ENCODE measurements at regions not wholly inside any gene's neighbourhood (a gene's known extent, or its start where the extent isn't known, plus 50 kb on each side); places are given as distances from the start of the nearest gene placed in this dataset.

DNA sequence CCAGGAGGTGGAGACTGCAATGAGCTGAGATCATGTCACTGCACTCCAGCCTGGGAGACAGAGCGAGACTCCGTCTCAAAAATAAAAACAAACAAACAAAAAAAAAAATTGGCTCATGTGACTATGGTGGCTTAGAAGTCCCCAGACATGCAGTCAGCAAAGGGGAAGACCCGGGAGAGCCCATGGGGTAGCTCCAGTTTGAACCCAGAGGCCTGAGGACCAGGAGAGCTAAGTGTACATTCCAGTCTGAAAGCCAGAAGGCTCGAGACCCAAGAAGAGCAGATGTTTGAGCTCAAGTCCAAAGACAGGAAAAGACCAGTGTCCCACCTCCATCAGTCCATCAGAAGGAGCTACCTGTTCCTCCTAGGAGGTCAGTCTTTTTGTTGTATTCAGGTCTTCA is 175.2 kb downstream of the TSHZ3 start:
- H4K91ac ChIP-seq (replicated peaks; ENCODE audit: insufficient read length, low read length) = no peak overlapping the region
- ChIA-PET POLR2A (ENCODE audit: partially characterized antibody) (no interaction called here), CTCF (ENCODE audit: partially characterized antibody) (interaction anchor here (0.9 to 2.0 kb wide), 2 partner anchors 10 to 120 kb away, joined by 3 to 4 read pairs; no protein-coding TSS in a partner anchor)
- no peak overlapping the region for H2BK120ac ChIP-seq (replicated peaks; ENCODE audit: low read depth, low read length)
- WGBS, 2 experiments (ENCODE audit: extremely low coverage in 1 of 2, insufficient coverage in 1 of 2, insufficient read length in 1 of 2, insufficient replicate concordance in 2 of 2, low coverage in 1 of 2, low lambda C conversion rate in 2 of 2, missing lambda C conversion rate in 1 of 2) = 92% methylated on average over 4 of the region's 4 CpGs; no CpG with 5 or more reads in 1 of the 2 experiments
- H4K8ac ChIP-seq (ENCODE audit: extremely low read depth, insufficient read depth, low read length) = no peak overlapping the region
- no peak overlapping the region for H2BK12ac ChIP-seq (ENCODE audit: low read depth, low read length)
- H3K9ac ChIP-seq (replicated peaks in 1 of 4; ENCODE audit: extremely low read depth in 1 of 4, low read depth in 3 of 4, low read length in 3 of 4) = no peak overlapping the region
- H3K79me2 ChIP-seq (ENCODE audit: control insufficient read depth in 1 of 2, insufficient read depth in 2 of 2, low read length in 2 of 2) = no peaks in the 10 kb centered on the region
- no peak for DNase-seq (ENCODE audit: low read depth in 1 of 2, low spot score in 2 of 2)
- no peaks in the 10 kb centered on the region for H3K79me1 ChIP-seq (ENCODE audit: low read depth, low read length)
- H2BK15ac ChIP-seq (ENCODE audit: low read length) = no peak overlapping the region
- no peaks in the 10 kb centered on the region for H3K9me3 ChIP-seq (ENCODE audit: insufficient read depth in 2 of 2, low read depth in 1 of 2, low read length in 1 of 2)
- no peak overlapping the region for H4K5ac ChIP-seq (ENCODE audit: insufficient read length, low read depth, low read length)
- no peaks in the 10 kb centered on the region for H4K20me1 ChIP-seq (replicated peaks in 1 of 2; ENCODE audit: control insufficient read depth in 1 of 2, insufficient read depth in 2 of 2, low read length in 2 of 2)
- no peak overlapping the region for H2BK5ac ChIP-seq (ENCODE audit: low read depth, low read length)
- no peak overlapping the region for H2AFZ ChIP-seq (ENCODE audit: low read length)
- FAIRE-seq = no peak
- no peak overlapping the region for H2AK5ac ChIP-seq (ENCODE audit: low read depth, low read length)
- H3K23me2 ChIP-seq (ENCODE audit: low read depth, low read length) = no peaks in the 10 kb centered on the region
- no peak overlapping the region for H3K14ac ChIP-seq (ENCODE audit: insufficient read length)
- no peak overlapping the region for H3K4me2 ChIP-seq (ENCODE audit: insufficient read depth in 1 of 2, low read depth in 2 of 2, low read length in 2 of 2)
- no peak overlapping the region for H3K23ac ChIP-seq (ENCODE audit: insufficient read length)
- H3K27ac ChIP-seq (ENCODE audit: low read depth, low read length) = no peak overlapping the region
- H2BK20ac ChIP-seq (ENCODE audit: low read length) = no peak overlapping the region
- no peak overlapping the region for H3K18ac ChIP-seq (ENCODE audit: extremely low read depth, low read length)
- no peak overlapping the region for H3K4me3 ChIP-seq (ENCODE audit: extremely low read depth in 1 of 4, insufficient read depth in 2 of 4, low read depth in 3 of 4, low read length in 4 of 4)
- no peak overlapping the region for H3K56ac ChIP-seq (replicated peaks; ENCODE audit: insufficient read length, low read depth, low read length)
- H3K4me1 ChIP-seq (replicated peaks in 1 of 4; ENCODE audit: control insufficient read depth in 3 of 4, insufficient read depth in 4 of 4, low read length in 3 of 4) = no peaks in the 10 kb centered on the region
- no peaks in the 10 kb centered on the region for H3K36me3 ChIP-seq (ENCODE audit: control insufficient read depth in 2 of 4, insufficient read depth in 4 of 4, low read length in 3 of 4)
- H3K27me3 ChIP-seq (replicated peaks in 1 of 4; ENCODE audit: control insufficient read depth in 3 of 4, extremely low read depth in 1 of 4, insufficient read depth in 3 of 4, low read length in 3 of 4) = no peaks in the 10 kb centered on the region; a peak in 1 of 7 replicates
- H3K4ac ChIP-seq (replicated peaks; ENCODE audit: insufficient read length, low read depth, low read length) = no peak overlapping the region
- no peak for TF ChIP-seq SUZ12 (IDR thresholded peaks at IDR 0.05; ENCODE audit: low read length)
- no peak for TF ChIP-seq KDM5A (IDR thresholded peaks at IDR 0.05; ENCODE audit: low read length)
- no peak for TF ChIP-seq HDAC6 (IDR thresholded peaks at IDR 0.05; ENCODE audit: low read depth, low read length)
